ENCODE measurements at regions not wholly inside any gene's neighbourhood (a gene's known extent, or its start where the extent isn't known, plus 50 kb on each side); places are given as distances from the start of the nearest gene placed in this dataset.

DNA sequence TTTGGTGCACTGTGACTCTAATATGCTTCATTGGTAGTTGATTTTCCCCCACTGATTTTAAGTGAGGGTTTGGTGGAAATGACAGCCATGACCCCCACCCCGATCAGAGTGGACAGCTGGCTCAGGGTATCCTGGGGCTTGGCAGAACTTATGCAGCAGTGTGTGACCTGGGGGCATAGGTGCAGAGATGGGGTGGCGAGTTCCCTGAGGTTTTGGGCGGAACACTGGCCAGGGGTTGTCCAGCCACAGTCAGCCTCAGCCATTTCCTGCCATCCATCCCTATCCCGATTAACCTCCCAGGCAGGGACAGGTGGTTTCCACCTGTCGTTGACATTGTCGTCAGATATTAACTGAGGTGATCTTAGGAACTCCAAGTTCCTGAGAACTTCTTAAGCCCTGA, 155.8 kb upstream of the CHST15 start:
- Histone ChIP-seq H4K20me1 (ENCODE audit: insufficient read depth, low read length) (no peaks in the 10 kb centered on the region), H2AFZ (replicated peaks; ENCODE audit: low read length, poor library complexity) (no peak overlapping the region), H3K14ac (replicated peaks; ENCODE audit: low read depth, low read length) (no peak overlapping the region), H3K23ac (ENCODE audit: low read depth, low read length) (no peak overlapping the region), H2AK9ac (replicated peaks; ENCODE audit: low read depth, low read length, poor library complexity) (no peak overlapping the region), H4K5ac (ENCODE audit: low read depth, low read length) (no peak overlapping the region), H3K27ac (ENCODE audit: insufficient read depth, low read length) (no peak overlapping the region), H3K36me3 (ENCODE audit: control insufficient read depth, insufficient read depth, low read length) (no peaks in the 10 kb centered on the region), H2BK5ac (ENCODE audit: low read depth, low read length, poor library complexity, severe bottlenecking) (no peak overlapping the region), H3K9me3 (ENCODE audit: control insufficient read depth, insufficient read depth, low read length) (peaks cover 24% of the 10 kb centered on the region), H2BK120ac (ENCODE audit: low read depth, low read length) (no peak overlapping the region), H3K9ac (ENCODE audit: low read depth, low read length) (no peak overlapping the region), H3K27me3 (ENCODE audit: control insufficient read depth, insufficient read depth, low read length) (no peaks in the 10 kb centered on the region), H3K79me1 (ENCODE audit: low read depth in 1 of 2, low read length in 2 of 2) (no peaks in the 10 kb centered on the region), H3K18ac (ENCODE audit: low read depth, low read length) (no peak overlapping the region), H2BK15ac (ENCODE audit: low read depth, low read length) (no peak overlapping the region), H2BK20ac (ENCODE audit: low read depth, low read length) (no peak overlapping the region), H3K56ac (ENCODE audit: extremely low read depth, insufficient read depth, low read length) (no peak overlapping the region), H3K4me2 (ENCODE audit: low read depth, low read length) (no peak overlapping the region), H4K91ac (ENCODE audit: insufficient read depth, low read depth, low read length) (no peak overlapping the region), H4K8ac (ENCODE audit: low read depth in 2 of 2, low read length in 2 of 2) (no peak overlapping the region), H3K9me1 (ENCODE audit: insufficient read depth, low read length) (no peaks in the 10 kb centered on the region), H3K4me3 (ENCODE audit: insufficient read depth, low read depth, low read length) (no peak overlapping the region), H2AK5ac (ENCODE audit: low read depth, low read length) (no peak overlapping the region), H3K4me1 (ENCODE audit: control insufficient read depth, insufficient read depth, low read length) (no peaks in the 10 kb centered on the region), H3K4ac (ENCODE audit: low read depth, low read length) (no peak overlapping the region)
- DNase-seq (no peak), ATAC-seq (ENCODE audit: low read depth) (no peak)
- no CpG with 5 or more reads among the region's 6 CpGs for WGBS, 2 experiments (ENCODE audit: extremely low coverage in 2 of 2, insufficient read length in 1 of 2)
- ChIA-PET POLR2A (ENCODE audit: unreplicated experiment) (no interaction called here), CTCF (no interaction called here)
- in situ Hi-C loops (cut with MboI; ENCODE audit: low sequenced_read_pairs): no loop called here
- no TSS peak for BruUV-seq (replicated peaks)
- intact Hi-C loops (cut with micrococcal nuclease): no loop called here
- no peak for TF ChIP-seq CHD1 (IDR thresholded peaks at IDR 0.05; ENCODE audit: low read depth, low read length)
- TF ChIP-seq RCOR1 (IDR thresholded peaks at IDR 0.05; ENCODE audit: insufficient replicate concordance, low read length): no peak
- TF ChIP-seq USF2 (IDR thresholded peaks at IDR 0.05; ENCODE audit: low read depth, low read length): no peak
- TF ChIP-seq BHLHE40 (IDR thresholded peaks at IDR 0.05; ENCODE audit: low read depth, low read length): no peak
- TF ChIP-seq FOS (IDR thresholded peaks at IDR 0.05; ENCODE audit: low read depth, low read length): no peak
- no peak for TF ChIP-seq RAD21 (IDR thresholded peaks at IDR 0.05; ENCODE audit: low read length)
- TF ChIP-seq MAZ (IDR thresholded peaks at IDR 0.05; ENCODE audit: borderline replicate concordance, low read depth, low read length): no peak
- no peak for TF ChIP-seq POLR2A (IDR thresholded peaks at IDR 0.05; ENCODE audit: low read depth, low read length)
- dilution Hi-C loops (cut with HindIII; ENCODE audit: low sequenced_read_pairs, unreplicated experiment): no loop called here
